GM18517 (cell line): ENCODE measurements at regions not wholly inside any gene's neighbourhood (a gene's known extent, or its start where the extent isn't known, plus 50 kb on each side); places are given as distances from the start of the nearest gene placed in this dataset.

Source experiments
- ATAC-seq: cut with Tn5 transposase; IDR thresholded peaks from one replicate; pipeline ENCODE4 v1.9.1; 2021; ENCODE audit warnings: mild to moderate bottlenecking, moderate library complexity; ENCODE audit not compliant: unreplicated experiment

DNA sequence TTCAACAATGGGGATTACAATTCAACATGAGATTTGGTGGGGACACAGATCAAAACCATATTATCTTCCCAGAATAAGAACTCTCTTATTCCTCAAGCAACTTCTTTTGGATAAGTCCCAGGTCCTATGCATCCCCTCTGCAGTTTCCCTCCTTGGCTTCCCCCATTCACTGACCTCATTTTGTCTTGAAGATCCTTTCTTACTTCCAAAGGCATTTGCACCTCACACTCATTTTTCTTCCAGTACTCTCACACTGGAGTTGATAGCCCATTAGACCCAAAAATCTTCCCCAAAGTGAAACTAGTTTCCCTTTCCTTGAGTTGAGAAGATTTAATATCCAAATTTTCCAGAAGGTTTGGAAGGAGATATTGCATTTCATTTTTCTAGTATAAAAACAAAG lies 178.0 kb upstream of the DAPK1 start:
- ATAC-seq: no peak

DNA sequence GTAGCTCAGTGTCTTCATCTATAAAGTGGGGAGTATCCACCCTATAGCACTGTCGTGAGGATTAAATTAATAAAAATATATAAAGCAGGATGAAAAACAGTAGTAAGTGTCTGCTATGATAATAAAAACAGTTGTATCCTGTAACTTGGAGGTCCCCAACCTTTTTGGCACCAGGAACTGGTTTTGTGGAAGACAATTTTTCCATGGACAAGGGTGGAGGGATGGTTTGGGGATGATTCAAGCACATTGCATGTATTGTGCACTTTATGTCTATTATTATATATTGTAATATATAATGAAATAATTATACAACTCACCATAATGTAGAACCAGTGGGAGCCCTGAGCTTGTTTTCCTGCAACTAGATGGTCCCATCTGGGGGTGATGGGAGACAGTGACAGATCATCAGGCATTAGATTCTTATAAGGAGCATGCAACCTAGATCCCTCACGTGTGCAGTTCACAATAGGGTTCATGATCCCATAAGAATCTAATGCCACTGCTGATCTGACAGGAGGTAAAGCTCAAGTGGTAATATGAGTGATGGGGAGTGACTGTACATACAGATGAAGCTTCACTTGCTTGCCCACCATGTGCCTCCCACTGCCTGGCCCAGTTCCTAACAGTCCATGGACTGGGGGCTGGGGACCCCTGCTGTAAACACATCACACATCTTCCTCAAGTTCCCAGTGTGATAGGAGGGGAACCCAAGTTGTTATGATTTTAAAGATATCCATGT lies 177.4 kb upstream of the DAPK1 start:
- no peak for ATAC-seq

DNA sequence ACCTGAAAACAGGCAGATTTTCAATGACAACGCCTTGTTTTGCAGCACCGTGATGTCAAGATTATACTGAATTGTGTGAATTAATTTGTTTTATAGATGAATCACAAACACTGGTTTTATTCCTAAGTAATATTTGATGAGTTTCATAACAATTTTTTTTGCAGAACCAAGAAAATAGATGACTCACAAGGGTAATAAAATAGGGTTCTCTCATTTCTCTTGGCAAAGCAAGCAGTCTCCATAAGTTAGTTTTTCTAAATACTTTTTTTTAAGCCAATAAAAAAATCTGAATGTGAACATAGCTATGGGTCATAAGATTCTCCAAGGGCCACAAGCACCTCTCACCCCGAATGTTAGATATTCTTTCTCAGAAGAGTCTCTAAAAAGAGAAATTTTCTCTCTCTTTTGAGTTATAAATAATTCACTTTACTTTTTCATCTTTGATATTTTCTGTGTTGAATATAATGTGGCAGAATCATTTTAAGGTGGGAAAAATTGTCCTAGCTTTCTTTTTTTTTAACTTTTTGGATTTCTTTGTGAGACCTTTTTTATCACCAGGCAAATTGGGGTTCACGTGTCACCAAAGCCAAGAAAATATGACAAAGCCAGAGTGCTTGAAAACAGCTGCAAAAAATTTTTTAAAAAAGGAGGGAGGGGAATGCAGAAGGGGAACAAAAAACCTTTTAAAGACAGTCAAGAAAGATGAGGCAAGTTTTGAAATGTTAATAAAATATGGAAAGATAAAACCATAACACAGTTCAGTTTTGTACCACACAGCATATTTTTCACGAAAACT lies 174.6 kb upstream of the DAPK1 start:
- ATAC-seq: no peak

DNA sequence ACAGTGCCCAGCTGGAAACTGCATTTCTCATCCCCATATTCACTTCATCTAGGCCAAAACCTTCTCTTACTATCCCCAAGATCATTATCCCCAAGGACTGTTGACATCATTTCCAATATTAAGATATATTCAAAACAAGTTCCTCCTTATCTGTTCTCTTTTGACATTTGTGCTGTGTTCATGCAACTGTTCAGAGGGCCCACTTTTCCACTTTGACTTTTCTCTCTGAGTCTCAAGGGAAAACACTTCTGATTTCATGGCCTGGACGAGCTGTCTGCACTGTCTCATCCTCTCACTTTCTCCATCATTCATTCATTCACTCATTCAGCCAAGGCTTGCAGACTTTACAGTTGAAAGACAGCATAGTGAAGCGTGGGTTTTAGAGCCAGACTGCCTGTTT lies 173.7 kb upstream of the DAPK1 start:
- ATAC-seq: no peak

DNA sequence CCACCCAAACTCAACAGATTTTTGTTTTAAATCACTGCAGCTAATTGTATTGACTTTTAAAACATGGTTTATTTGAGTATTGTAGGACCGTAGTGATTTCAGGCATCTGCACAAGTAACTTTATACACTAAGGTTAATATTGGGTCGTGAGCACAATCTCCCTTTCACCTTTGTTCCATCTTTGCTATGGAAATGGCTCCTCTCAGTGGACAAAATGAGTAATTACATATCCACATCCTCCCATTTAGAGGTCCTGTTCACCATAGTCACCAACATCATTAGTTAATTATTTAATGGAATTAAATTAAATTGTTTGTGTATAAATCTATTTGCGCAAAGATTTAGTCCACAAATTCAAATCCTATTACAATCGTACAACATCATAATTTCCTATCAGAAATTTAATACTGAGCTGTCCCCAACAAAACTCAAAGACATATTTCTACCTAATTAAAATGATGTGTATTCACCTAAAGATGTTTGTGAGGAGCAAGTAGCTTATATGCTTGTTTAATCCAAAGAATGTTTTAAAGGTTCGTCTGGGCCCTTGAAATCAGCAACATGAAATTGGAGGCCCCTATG lies 173.0 kb upstream of the DAPK1 start:
- ATAC-seq: no peak

DNA sequence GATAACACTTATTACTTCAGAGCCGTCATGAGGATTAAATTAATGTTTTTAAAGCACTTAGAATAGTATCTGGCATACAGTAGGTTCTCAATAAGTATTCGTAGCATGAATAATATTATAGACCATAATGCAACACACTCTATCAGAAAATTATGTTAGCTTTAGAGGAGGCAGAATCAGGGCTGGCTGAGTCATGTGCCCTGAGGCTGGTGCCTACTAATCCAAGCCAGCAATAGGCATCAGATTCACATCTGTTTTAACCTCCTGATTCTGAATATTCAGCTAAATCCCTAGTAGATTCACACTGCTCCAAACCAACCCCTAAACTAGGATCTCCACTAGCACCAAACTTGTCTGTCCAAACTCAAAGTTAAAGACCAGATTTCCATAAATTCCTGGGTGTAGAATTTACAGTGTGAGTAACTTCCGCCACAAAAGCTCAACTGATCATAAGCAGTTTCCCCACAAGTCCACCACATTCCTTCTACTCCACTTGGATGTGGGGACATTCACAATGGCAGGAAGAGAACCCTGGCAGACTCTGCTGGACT lies 170.0 kb upstream of the DAPK1 start:
- no peak for ATAC-seq

DNA sequence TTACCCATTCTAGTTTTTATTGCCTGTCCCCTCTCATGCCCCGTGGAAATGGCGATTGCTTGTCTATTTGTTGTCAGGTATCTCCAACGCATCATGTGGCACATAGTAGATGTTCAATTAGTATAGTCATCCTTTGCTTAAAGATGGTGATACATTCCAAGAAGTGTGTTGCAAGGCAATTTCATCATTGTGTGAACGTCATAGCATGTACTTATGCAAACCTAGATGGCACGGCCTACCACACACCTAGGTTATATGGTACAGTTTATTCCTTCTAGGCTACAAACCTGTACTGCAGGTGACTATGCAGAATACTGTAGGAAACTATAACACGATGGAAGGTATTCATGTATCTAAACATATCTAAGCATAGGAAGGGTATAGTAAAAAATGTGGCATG lies 163.9 kb upstream of the DAPK1 start:
- ATAC-seq: no peak

DNA sequence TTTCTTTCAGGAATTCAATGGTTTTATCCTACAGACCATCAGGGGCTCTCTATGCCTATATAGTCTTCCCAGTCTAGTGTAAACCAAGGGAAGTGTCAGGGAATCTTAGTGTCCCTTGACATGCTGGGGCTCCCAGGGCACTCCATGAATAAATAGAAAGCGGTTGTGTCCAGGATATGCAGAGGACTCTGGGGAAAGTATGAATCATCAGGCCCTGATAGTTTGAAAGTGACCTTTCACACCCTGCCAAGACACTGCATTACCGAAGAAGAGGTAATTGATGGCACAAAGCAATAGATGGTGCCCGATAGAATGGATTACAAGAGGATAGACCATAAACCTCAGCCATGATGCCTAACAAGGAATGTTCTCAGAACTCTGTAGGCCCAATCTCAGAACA lies 163.3 kb upstream of the DAPK1 start:
- no peak for ATAC-seq

DNA sequence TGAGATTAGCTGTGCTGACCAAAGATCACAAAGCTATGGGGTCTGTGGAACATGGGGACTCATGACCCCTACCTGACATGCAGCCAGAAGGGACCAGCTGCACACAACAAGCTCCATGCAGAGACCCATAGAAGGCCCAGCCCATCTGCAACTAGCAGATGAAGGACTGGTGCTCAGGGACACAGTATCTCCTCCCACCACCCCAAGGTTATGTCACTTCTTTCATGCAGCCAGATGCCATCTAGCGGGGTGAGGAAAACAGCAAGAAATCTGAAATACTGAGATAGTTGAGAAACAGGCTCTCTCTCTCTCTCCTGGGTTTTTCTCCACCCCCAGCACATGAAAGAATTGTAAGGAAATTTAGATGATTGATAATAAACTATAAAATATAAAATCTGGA lies 161.3 kb upstream of the DAPK1 start:
- no peak for ATAC-seq

DNA sequence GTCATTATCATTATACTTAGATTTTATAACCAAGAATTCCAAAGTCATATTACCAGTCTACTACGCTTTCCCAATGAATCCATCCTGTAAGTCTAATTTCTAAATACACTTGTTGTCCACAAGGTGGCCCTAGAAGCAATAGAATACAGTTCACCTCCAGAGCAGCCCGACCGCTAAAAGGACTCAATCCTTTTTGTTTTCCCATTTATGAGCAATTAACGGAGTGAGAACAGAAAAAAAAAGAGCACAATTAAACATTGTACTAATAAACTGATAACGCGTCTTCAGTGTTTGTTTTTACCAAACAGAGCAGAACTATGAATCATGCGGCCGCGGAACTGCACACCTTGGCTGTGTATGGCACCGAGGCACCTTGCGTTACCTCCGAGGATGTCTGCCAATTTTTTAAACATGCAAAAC lies 160.7 kb upstream of the DAPK1 start:
- peak; percentile 55 for ATAC-seq

DNA sequence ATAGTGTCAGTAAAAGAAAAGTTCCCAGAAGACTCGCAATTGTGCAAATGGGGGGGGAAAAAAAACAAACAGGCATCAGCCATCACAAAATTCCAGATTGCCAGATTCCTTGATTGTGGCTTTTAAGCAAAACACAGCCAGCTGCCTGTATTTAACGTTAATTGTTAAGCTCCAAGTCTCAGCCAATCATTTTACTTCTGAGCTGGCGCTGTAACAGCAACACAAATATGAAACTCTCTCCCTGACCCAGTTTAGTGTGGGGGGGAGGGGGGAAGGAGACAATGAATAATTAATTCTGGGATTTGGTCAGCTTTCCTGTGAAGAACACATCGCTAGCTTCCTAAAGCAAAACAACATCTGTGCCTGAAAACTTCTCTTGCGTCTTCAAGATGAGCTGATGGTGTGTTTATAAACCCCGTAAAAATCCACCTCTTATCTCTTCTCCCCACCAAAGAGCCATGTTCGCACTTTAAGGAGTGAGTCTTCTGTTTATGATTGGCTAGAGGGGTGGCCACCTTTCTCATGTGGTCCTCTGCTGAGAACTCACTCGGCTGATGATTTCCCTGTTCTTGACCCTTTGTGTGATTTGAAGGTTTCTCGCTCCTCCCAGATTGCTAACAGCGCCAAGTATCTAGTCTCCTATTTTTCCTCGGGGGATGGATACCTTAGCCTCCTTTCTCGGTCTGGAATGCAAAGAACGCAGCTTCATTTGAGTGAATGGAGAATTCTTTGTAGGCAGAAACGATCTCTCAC lies 160.2 kb upstream of the DAPK1 start:
- no peak for ATAC-seq

DNA sequence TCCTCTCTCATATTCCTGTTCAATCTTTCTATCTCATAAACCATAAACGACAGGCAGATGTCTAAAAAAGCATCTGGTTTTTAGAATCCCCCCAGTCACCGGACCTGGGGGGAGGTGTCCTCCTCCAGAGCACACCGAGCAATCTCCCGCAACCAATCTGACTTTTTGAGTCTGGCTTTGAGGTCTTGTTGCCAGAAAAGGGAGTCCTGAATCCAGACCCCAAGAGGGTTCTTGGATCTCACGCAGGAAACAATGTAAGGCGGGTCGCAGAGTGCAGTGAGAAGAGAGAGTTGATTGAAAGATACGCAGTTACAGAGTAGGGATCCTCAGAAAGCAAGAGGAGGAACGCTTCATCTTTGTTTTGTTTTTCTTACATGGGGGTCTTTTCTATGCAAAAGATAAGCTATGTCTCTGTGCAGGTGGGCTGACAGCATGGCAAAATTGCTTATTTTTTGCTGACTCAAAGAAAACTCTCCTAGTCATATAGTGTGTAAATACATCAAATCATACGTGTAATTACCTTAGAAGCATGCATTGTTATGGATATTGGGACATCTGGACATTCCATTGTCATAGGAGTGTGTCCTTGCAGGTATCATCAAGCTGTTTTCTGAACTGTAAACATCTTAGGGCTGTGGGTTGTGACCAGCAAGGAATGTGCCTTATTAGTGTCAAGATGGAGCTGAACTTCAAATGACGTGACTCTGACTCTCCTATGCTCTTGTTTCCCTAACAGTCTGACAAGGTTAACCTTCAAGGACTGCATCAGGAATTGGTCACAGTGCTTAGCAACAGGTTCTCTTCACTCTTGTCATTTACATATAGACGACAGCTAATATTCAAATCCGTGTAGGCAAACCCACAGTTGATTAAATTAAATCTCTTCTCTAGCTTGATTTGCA lies 159.3 kb upstream of the DAPK1 start:
- ATAC-seq: no peak

DNA sequence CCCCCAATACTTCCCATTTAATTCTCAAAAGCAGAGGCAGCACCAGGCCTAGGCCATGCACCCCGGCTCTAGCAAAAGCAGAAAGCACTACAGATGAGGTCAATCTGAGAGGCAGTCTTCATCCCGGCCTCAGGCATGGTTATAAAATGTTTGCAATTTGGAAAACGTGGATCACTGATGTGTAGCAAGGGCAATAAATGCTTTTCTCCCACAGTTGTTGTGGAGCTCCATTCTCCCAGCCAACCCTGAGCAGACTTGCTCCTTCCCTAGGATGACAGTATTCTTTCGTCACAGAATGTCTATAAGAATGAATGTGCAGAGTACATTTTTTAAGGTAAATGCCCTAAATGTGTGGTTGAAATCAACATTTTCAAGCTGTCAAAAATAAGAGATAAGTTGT lies 157.3 kb upstream of the DAPK1 start:
- no peak for ATAC-seq

DNA sequence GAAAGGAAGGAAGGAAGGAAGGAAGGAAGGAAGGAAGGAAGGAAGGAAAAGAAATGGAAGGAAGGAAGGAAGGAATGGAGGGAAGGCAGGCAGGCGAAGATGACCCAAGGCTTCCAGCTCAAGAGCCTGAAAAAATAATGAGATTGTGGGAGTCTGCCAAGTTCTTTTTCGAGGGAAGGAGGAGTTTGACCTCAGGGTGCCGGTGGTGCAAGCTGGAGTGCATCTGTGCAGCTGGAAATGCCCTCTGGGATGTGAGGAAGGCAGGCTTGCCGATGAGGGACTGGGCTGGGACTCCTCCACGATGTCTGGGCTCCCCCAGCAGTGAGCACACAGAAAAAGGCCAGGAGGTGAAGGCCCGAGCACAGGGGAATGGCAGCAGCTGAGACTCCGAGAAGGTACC lies 154.9 kb upstream of the DAPK1 start:
- no peak for ATAC-seq

DNA sequence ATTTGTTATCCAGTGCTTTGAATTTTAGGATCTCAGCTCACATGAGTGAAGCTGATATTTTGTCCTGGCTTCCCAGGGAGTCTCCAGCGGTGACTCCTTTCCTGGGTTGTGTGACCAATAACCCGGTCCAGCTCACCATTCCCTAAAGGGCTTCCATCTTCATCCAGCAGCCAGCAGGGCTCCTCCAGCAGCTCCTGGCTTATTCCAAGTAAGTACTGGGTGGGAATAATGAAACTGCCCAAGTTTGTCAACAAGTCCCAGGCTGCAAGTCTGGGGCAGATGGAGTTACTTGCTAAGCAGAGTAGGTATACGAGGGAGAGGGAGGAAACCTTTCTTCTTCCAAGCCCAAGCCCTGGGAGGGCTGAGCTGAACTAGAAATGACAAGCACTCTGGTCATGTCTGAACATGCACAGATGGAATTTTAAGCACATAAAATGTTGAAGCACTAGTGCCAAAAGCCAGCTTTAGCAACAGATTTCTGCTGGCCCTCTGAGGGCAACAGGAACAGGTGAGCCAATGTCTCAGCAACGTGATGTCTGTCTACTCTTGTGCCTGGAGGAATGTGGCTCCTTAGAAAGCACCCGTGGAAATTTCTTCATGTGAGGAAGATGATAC lies 153.7 kb upstream of the DAPK1 start:
- no peak for ATAC-seq

DNA sequence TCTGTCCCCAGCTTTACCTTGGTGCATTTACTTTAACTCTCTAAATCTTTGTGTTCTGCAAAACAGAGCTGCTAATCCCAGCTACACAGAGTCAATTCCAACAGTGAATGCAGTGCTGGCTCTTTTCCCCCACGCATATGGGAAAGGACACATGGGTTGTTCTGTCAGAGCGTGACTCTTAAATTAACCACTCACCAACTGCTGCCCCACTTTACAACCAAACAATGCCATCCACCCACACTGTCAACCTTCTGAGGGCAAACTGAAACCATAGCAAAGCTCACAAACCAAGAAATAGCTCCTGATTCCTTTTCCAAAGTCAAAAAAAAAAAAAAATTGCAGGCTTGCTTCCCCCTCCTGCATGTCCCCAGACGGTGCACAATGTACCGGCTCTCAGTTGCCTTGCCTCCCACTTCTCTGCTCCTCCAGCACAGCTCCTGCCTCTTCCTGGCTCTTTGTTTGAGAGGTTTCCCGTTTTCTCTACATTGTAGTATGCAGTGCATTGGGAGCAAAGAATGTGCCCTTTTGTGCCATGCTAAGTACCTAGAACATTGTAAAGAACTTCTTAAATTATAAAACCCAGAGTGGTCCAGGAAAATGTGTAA lies 151.5 kb upstream of the DAPK1 start:
- ATAC-seq: no peak

DNA sequence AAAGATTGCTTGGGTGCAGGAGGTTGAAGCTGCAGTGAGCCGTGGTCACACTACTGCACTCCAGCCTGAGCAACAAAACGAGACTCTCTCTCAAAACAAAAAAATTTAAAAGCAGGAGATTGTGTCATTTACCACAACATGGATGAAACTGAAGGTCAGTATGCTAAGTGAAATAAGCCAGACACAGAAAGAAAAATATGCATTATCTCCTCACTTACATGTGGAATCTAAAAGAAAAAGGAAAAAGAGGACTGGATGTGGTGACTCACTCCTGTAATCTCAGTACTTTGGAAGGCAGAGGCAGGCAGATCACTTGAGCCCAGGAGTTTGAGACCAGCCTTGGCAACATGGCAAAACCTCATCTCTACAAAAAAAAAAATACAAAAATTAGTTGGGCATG lies 146.8 kb upstream of the DAPK1 start:
- ATAC-seq: no peak

DNA sequence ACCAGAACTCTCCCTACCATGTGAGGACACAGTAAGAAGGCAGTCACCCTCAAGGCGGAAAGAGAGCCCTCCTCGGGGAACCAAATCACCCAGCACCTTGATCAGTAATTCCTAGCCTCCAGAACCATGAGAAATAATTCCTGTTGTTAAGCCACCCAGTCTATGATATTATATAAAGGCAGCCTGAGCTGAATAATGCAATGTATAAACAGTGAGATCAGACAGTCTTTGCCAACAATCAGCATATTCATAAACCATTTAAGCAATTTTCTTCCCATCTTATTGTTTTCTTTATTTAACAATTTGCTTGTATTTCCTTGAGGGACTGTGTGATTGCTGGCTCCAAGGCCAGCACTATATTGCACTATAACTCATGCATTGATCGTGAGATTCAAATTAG lies 144.4 kb upstream of the DAPK1 start:
- ATAC-seq: no peak

DNA sequence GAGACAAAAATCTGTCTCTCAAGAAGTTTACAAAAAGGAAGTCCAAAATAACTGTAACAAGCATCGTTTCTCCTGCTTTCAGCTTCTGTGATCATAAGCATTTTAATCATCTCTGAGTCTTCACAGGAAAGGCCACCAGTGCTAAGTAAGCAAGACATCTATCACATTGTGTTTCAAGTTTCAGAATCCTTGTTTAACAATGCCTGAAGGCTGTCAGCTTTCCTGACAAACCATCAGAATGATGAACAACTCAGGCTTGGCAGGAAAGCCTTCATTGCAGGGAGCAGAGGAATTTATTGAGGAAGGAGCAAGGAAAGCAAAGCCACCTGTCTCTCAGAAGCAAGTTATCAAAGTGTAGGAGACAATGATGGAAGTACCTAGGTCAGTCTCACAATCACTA lies 143.5 kb upstream of the DAPK1 start:
- ATAC-seq: no peak
